ENCODE measurements at regions not wholly inside any gene's neighbourhood (a gene's known extent, or its start where the extent isn't known, plus 50 kb on each side); places are given as distances from the start of the nearest gene placed in this dataset.

DNA sequence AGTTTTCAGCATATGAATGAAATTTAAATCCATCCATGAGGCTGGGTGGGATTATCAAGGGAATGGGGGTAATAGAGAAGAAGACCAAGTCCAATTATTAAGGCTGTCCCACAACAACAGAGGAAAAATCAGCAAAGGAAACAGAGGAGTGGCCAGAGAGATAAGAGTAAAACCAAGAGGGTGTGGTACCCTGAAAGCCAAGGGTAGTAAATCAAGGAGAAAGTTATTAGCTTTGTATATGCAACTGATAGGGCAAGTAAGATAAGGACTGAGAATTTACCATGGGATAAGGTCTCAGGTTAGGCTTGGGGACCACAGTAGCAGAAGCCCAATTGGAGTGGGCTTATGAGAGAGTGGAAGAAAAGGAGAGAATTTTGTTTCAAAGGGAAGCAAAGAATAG, 134.5 kb downstream of the NUAK1 start:
- DNase-seq, result no peak
- POLR2A ChIA-PET, result no interaction called here
- H3K36me3 Mint-ChIP-seq (ENCODE audit: low read depth), result no peaks in the 10 kb centered on the region

DNA sequence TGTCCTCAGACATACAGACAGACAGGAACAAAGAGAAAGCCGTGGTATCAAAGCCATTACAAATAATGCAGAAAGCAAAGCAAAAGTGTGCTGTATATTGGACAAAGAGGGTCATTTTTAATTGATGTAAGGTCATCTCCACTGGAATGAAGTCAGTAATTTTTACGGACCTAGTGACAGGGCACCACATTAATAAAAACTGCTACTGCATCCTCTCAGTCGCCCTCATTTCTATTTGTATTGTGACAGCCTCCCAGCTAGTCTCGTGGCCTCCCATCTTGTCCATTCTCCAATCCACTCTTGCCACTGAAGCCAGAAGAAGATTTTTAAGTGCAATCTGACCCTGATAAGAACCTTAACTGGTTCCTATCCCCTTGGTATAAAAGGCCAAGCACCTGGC, 132.4 kb downstream of the NUAK1 start:
- Mint-ChIP-seq H3K27me3 (peaks cover 20% of the 10 kb centered on the region), H3K4me1 (ENCODE audit: low read depth) (no peaks in the 10 kb centered on the region), H3K4me3 (no peak overlapping the region), H3K36me3 (ENCODE audit: low read depth) (no peaks in the 10 kb centered on the region), H3K9me3 (no peaks in the 10 kb centered on the region), H3K27ac (no peak overlapping the region)
- CTCF ChIA-PET, result no interaction called here
- Histone ChIP-seq H3K27ac (ENCODE audit: low read depth in 1 of 2, low read length in 2 of 2) (no peak overlapping the region), H3K27me3 (ENCODE audit: control insufficient read depth in 1 of 2, insufficient read depth in 2 of 2, low read length in 2 of 2) (peaks cover 0 to 2% of the 10 kb centered on the region in 2 experiments), H3K9me3 (ENCODE audit: control insufficient read depth in 1 of 2, insufficient read depth in 1 of 2, low read length in 2 of 2) (no peaks in the 10 kb centered on the region), H3K4me3 (ENCODE audit: low read length) (no peak overlapping the region), H3K36me3 (ENCODE audit: insufficient read depth, low read length) (no peaks in the 10 kb centered on the region), H3K4me1 (ENCODE audit: insufficient read depth, low read length) (no peaks in the 10 kb centered on the region)
- ATAC-seq (ENCODE audit: poor library complexity) (no peak), DNase-seq (no peak)
- intact Hi-C loops (cut with DNase I, micrococcal nuclease), result no loop called here
- TF ChIP-seq, protein P1, sequence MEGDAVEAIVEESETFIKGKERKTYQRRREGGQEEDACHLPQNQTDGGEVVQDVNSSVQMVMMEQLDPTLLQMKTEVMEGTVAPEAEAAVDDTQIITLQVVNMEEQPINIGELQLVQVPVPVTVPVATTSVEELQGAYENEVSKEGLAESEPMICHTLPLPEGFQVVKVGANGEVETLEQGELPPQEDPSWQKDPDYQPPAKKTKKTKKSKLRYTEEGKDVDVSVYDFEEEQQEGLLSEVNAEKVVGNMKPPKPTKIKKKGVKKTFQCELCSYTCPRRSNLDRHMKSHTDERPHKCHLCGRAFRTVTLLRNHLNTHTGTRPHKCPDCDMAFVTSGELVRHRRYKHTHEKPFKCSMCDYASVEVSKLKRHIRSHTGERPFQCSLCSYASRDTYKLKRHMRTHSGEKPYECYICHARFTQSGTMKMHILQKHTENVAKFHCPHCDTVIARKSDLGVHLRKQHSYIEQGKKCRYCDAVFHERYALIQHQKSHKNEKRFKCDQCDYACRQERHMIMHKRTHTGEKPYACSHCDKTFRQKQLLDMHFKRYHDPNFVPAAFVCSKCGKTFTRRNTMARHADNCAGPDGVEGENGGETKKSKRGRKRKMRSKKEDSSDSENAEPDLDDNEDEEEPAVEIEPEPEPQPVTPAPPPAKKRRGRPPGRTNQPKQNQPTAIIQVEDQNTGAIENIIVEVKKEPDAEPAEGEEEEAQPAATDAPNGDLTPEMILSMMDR (IDR thresholded peaks at IDR 0.05), result no peak
- POLR2A ChIA-PET, result no interaction called here

More for the DNA sequence above, 134.5 kb downstream of the NUAK1 start:
- intact Hi-C loops (cut with DNase I, micrococcal nuclease), result no loop called here
- Histone ChIP-seq H3K27ac (ENCODE audit: low read depth in 1 of 2, low read length in 2 of 2) (no peak overlapping the region), H3K4me3 (ENCODE audit: low read length) (no peak overlapping the region), H3K27me3 (ENCODE audit: control insufficient read depth in 1 of 2, insufficient read depth in 2 of 2, low read length in 2 of 2) (peaks cover 0 to 2% of the 10 kb centered on the region in 2 experiments), H3K9me3 (ENCODE audit: control insufficient read depth in 1 of 2, insufficient read depth in 1 of 2, low read length in 2 of 2) (no peaks in the 10 kb centered on the region), H3K4me1 (ENCODE audit: insufficient read depth, low read length) (no peaks in the 10 kb centered on the region), H3K36me3 (ENCODE audit: insufficient read depth, low read length) (no peaks in the 10 kb centered on the region)
- no peaks in the 10 kb centered on the region for H3K4me1 Mint-ChIP-seq (ENCODE audit: low read depth)
- no peak overlapping the region for H3K4me3 Mint-ChIP-seq
- H3K27me3 Mint-ChIP-seq, result peaks cover 25% of the 10 kb centered on the region
- TF ChIP-seq, protein P1 (IDR thresholded peaks at IDR 0.05), result no peak
- CTCF ChIA-PET, result no interaction called here
- H3K9me3 Mint-ChIP-seq, result no peaks in the 10 kb centered on the region
- H3K27ac Mint-ChIP-seq, result no peak overlapping the region
- no peak for ATAC-seq (ENCODE audit: poor library complexity)

DNA sequence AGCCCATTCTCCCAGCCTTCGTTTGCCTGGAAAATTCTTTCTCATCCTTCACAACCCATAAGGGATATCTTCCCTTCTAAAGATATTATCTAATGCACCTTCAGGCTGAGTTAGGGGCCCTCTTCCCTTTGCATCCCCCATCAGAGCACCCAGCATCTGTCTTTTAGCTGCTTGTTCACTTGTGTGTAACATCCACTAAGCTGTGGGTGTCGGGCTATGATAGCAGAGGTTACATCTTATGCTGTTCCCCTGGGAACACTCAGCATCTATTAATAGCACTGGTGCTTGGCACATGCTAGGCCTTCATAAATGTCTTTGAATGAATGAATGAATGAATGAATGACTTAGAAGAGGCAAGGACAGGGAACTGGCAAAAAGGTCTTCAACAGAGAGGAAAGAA, 131.8 kb downstream of the NUAK1 start:
- H3K27ac Mint-ChIP-seq, result no peak overlapping the region
- H3K9me3 ChIP-seq (ENCODE audit: control insufficient read depth in 1 of 2, insufficient read depth in 1 of 2, low read length in 2 of 2), result no peaks in the 10 kb centered on the region
- no peaks in the 10 kb centered on the region for H3K4me1 Mint-ChIP-seq (ENCODE audit: low read depth)
- H3K27ac ChIP-seq (ENCODE audit: low read depth in 1 of 2, low read length in 2 of 2), result no peak overlapping the region
- ChIA-PET CTCF (no interaction called here), POLR2A (no interaction called here)
- no peaks in the 10 kb centered on the region for H3K9me3 Mint-ChIP-seq
- peaks cover 0 to 2% of the 10 kb centered on the region in 2 experiments for H3K27me3 ChIP-seq (ENCODE audit: control insufficient read depth in 1 of 2, insufficient read depth in 2 of 2, low read length in 2 of 2)
- no peak overlapping the region for H3K4me3 ChIP-seq (ENCODE audit: low read length)
- no peaks in the 10 kb centered on the region for H3K4me1 ChIP-seq (ENCODE audit: insufficient read depth, low read length)
- TF ChIP-seq, protein P1 (IDR thresholded peaks at IDR 0.05), result no peak
- intact Hi-C loops (cut with DNase I, micrococcal nuclease), result no loop called here
- ATAC-seq (ENCODE audit: poor library complexity) (no peak), DNase-seq (no peak)
- peaks cover 15% of the 10 kb centered on the region for H3K27me3 Mint-ChIP-seq
- H3K36me3 ChIP-seq (ENCODE audit: insufficient read depth, low read length), result no peaks in the 10 kb centered on the region
- no peaks in the 10 kb centered on the region for H3K36me3 Mint-ChIP-seq (ENCODE audit: low read depth)
- H3K4me3 Mint-ChIP-seq, result no peak overlapping the region

Data from CD4-positive, alpha-beta T cell (primary cell).